K562 (cell line): ENCODE measurements at regions not wholly inside any gene's neighbourhood (a gene's known extent, or its start where the extent isn't known, plus 50 kb on each side); places are given as distances from the start of the nearest gene placed in this dataset.

Source experiments
- ATAC-seq: fragments of 200-7000 bp; cut with Tn5 transposase; 3 replicates; pipeline ENCODE4 v1.9.1; 2020; ENCODE audit warnings: moderate library complexity
- BruUV-seq: library from RNA; stranded (reverse); fragments of 400-500 nt; replicated peaks from 2 replicates; lab custom pipeline; 2021; lab: Mats Ljungman, UMichigan
- CTCF ChIA-PET: fragments of 300-600 bp; formaldehyde crosslinking; extraction: SDS; loops from one replicate; lab custom pipeline; 2021; ENCODE audit warnings: low intra/inter-chr PET ratio; lab: Yijun Ruan, JAX
- POLR2A ChIA-PET: fragments of 300-600, 350-650 bp; sonication (Branson Sonifier 250); formaldehyde crosslinking; extraction: SDS; loops from one replicate; lab custom pipeline; 2021; ENCODE audit warnings: antibody characterized with exemption, inconsistent platforms; lab: Yijun Ruan, JAX
- DNase-seq, 4 experiments: peaks; one replicate each; pipeline versions ENCODE4 v3.0.0 to v3.0.0-alpha.2; 2011 to 2018; ENCODE audit warnings: low spot score in 3 of 4, mixed read lengths in 3 of 4; ENCODE audit errors: extremely low read depth in 1 of 4
- FAIRE-seq: peaks from 2 replicates; lab custom pipeline; 2011; peaks lifted over from hg19 to GRCh38; lab: Jason Lieb, UNC
- H2AFZ ChIP-seq: 2 replicates; pipeline ENCODE4 v1.6.0; 2011; ENCODE audit warnings: low read depth, low read length, control low read depth, inconsistent platforms
- H3K27ac ChIP-seq: fragments of 200-600 bp; 3 replicates; pipeline ENCODE4 v1.8.0; 2011; ENCODE audit warnings: low read depth, mild to moderate bottlenecking, control low read depth, inconsistent platforms, low read length, moderate library complexity, mixed read lengths; ENCODE audit errors: extremely low read depth
- H3K27me3 ChIP-seq, 2 experiments: fragments of 300-600 bp in 1 of 2; 2 replicates in 1 of 2; 3 replicates in 1 of 2; pipeline versions ENCODE4 v1.6.0 to v1.8.0; 2011; ENCODE audit warnings: inconsistent platforms in 2 of 2, low read length in 2 of 2, mild to moderate bottlenecking in 1 of 2, mixed read lengths in 1 of 2, moderate library complexity in 1 of 2; ENCODE audit not compliant: control insufficient read depth in 2 of 2, insufficient read depth in 2 of 2
- H3K36me3 ChIP-seq: fragments of 300-600 bp; 3 replicates; pipeline ENCODE4 v1.8.0; 2011; ENCODE audit warnings: mild to moderate bottlenecking, low read length, inconsistent platforms; ENCODE audit not compliant: control insufficient read depth, insufficient read depth
- H3K4me1 ChIP-seq, 2 experiments: fragments of 200-600 bp in 1 of 2; replicated peaks in 1 of 2; 2 replicates in 1 of 2; 3 replicates in 1 of 2; pipeline versions ENCODE4 v1.5.1 to v1.8.0; 2011; ENCODE audit warnings: inconsistent platforms in 2 of 2, low read length in 2 of 2, mild to moderate bottlenecking in 1 of 2, mixed read lengths in 1 of 2, moderate library complexity in 1 of 2; ENCODE audit not compliant: control insufficient read depth in 2 of 2, insufficient read depth in 2 of 2
- H3K4me2 ChIP-seq: 2 replicates; pipeline ENCODE4 v1.6.1; 2011; ENCODE audit warnings: low read length, control low read depth, inconsistent platforms, mixed read lengths; ENCODE audit not compliant: insufficient read depth
- H3K4me3 ChIP-seq: fragments of 200-600 bp; sonication (generic), shearing (Covaris generic); 2 replicates; pipeline ENCODE4 v1.5.1; 2016; ENCODE audit warnings: control low read depth, inconsistent platforms
- H3K79me2 ChIP-seq: fragments of 200-600 bp; 3 replicates; pipeline ENCODE4 v1.8.0; 2011; ENCODE audit warnings: low read length, inconsistent platforms; ENCODE audit not compliant: control insufficient read depth, insufficient read depth
- H3K9ac ChIP-seq, 2 experiments: 2 replicates each; pipeline versions ENCODE4 v1.6.0 to v1.6.1; 2011; ENCODE audit warnings: low read depth in 2 of 2, low read length in 2 of 2, control low read depth in 1 of 2, inconsistent platforms in 1 of 2, mild to moderate bottlenecking in 1 of 2, mixed read lengths in 1 of 2; ENCODE audit not compliant: insufficient read depth in 1 of 2
- H3K9me1 ChIP-seq: one replicate; pipeline ENCODE4 v1.6.0; 2011; ENCODE audit warnings: inconsistent platforms, mild to moderate bottlenecking, low read length, moderate library complexity; ENCODE audit not compliant: control insufficient read depth, insufficient read depth
- H3K9me3 ChIP-seq: replicated peaks from 2 replicates; pipeline ENCODE4 v1.5.1; 2011; ENCODE audit warnings: low read depth, low read length, inconsistent platforms; ENCODE audit not compliant: control insufficient read depth, insufficient read depth
- H4K20me1 ChIP-seq: replicated peaks from 2 replicates; pipeline ENCODE4 v1.6.1; 2011; ENCODE audit warnings: low read length, inconsistent platforms, mixed read lengths; ENCODE audit not compliant: control insufficient read depth, insufficient read depth
- BACH1 ChIP-seq: fragments of 200-800 bp; sonication (Bioruptor generic); IDR thresholded peaks from 2 replicates; pipeline ENCODE4 v1.6.1; 2016; ENCODE audit warnings: missing genetic modification characterization, missing compliant biosample characterization
- E2F6 ChIP-seq, 2 experiments: IDR thresholded peaks; 2 replicates each; pipeline ENCODE4 v1.6.1; 2011; ENCODE audit warnings: borderline replicate concordance in 1 of 2, control low read depth in 1 of 2, low read depth in 1 of 2, low read length in 1 of 2, mild to moderate bottlenecking in 1 of 2, mixed read lengths in 1 of 2, moderate library complexity in 1 of 2; ENCODE audit not compliant: insufficient read depth in 1 of 2, insufficient read length in 1 of 2, poor library complexity in 1 of 2, severe bottlenecking in 1 of 2; ENCODE audit errors: extremely low read depth in 1 of 2
- RBBP5 ChIP-seq: fragments of 200-600 bp; sonication (generic); IDR thresholded peaks from 2 replicates; pipeline ENCODE4 v1.6.1; 2012; ENCODE audit warnings: borderline replicate concordance, mild to moderate bottlenecking, low read length, control low read depth, inconsistent platforms; ENCODE audit not compliant: insufficient read depth, poor library complexity, severe bottlenecking
- RCOR1 ChIP-seq, 2 experiments: IDR thresholded peaks; 2 replicates each; pipeline ENCODE4 v1.6.1; 2012; ENCODE audit warnings: low read depth in 2 of 2, low read length in 2 of 2, borderline replicate concordance in 1 of 2, improper control_type of control experiment in 1 of 2
- RFX1 ChIP-seq: fragments of 450-650 bp; IDR thresholded peaks from 2 replicates; pipeline ENCODE4 v1.6.1; 2016; ENCODE audit warnings: mild to moderate bottlenecking, moderate library complexity
- YY1 ChIP-seq, 3 experiments: IDR thresholded peaks; 2 replicates each; pipeline ENCODE4 v1.6.1; 2011; ENCODE audit warnings: low read length in 2 of 3, mild to moderate bottlenecking in 2 of 3, moderate library complexity in 2 of 3, borderline replicate concordance in 1 of 3, control low read depth in 1 of 3, low read depth in 1 of 3; ENCODE audit not compliant: insufficient read depth in 3 of 3, insufficient replicate concordance in 2 of 3, control insufficient read depth in 1 of 3, insufficient read length in 1 of 3; ENCODE audit errors: extremely low read depth in 1 of 3
- ZNF263 ChIP-seq: sonication (generic); formaldehyde crosslinking; IDR thresholded peaks from 2 replicates; pipeline ENCODE4 v1.8.0; 2022; ENCODE audit warnings: mild to moderate bottlenecking, missing genetic modification reagents, borderline replicate concordance
- ZNF354B ChIP-seq: fragments of 250-450 bp; sonication (Bioruptor Pico); IDR thresholded peaks from 2 replicates; pipeline ENCODE4 v1.4.0; 2020
- WGBS: fragments of 100-300 bp; shearing (Covaris generic); methylation state at CpG from one replicate; pipeline ENCODE4 v1.1.6; 2016; ENCODE audit warnings: low coverage, mixed read lengths; ENCODE audit not compliant: insufficient coverage; ENCODE audit errors: missing lambda C conversion rate; 5-methylcytosine and 5-hydroxymethylcytosine counted together
- in situ Hi-C: fragments of 300-500 bp; cut with MboI; formaldehyde crosslinking; loops from 4 replicates; pipeline ENCODE4 v1.15.0; 2018; ENCODE audit warnings: inconsistent platforms, mixed read lengths
- intact Hi-C: fragments of 100-400 bp; cut with micrococcal nuclease; formaldehyde crosslinking; loops from 2 replicates; pipeline ENCODE4 v1.14.2; 2022
- TF ChIP-seq, protein P1 (sequence below): fragments of 450-650 bp; IDR thresholded peaks from 2 replicates; pipeline ENCODE4 v1.6.1; 2017; ENCODE audit warnings: antibody characterized with exemption, mild to moderate bottlenecking

GRCh38 chr7:138355254-138355653, 104.8 kb upstream of the TRIM24 start (continued):
- TF ChIP-seq, protein P1, sequence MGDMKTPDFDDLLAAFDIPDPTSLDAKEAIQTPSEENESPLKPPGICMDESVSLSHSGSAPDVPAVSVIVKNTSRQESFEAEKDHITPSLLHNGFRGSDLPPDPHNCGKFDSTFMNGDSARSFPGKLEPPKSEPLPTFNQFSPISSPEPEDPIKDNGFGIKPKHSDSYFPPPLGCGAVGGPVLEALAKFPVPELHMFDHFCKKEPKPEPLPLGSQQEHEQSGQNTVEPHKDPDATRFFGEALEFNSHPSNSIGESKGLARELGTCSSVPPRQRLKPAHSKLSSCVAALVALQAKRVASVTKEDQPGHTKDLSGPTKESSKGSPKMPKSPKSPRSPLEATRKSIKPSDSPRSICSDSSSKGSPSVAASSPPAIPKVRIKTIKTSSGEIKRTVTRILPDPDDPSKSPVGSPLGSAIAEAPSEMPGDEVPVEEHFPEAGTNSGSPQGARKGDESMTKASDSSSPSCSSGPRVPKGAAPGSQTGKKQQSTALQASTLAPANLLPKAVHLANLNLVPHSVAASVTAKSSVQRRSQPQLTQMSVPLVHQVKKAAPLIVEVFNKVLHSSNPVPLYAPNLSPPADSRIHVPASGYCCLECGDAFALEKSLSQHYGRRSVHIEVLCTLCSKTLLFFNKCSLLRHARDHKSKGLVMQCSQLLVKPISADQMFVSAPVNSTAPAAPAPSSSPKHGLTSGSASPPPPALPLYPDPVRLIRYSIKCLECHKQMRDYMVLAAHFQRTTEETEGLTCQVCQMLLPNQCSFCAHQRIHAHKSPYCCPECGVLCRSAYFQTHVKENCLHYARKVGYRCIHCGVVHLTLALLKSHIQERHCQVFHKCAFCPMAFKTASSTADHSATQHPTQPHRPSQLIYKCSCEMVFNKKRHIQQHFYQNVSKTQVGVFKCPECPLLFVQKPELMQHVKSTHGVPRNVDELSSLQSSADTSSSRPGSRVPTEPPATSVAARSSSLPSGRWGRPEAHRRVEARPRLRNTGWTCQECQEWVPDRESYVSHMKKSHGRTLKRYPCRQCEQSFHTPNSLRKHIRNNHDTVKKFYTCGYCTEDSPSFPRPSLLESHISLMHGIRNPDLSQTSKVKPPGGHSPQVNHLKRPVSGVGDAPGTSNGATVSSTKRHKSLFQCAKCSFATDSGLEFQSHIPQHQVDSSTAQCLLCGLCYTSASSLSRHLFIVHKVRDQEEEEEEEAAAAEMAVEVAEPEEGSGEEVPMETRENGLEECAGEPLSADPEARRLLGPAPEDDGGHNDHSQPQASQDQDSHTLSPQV: peak; percentile 98
- TF ChIP-seq E2F6 (IDR thresholded peaks at IDR 0.05; ENCODE audit: borderline replicate concordance in 1 of 2, extremely low read depth in 1 of 2, insufficient read depth in 1 of 2, insufficient read length in 1 of 2, low read depth in 1 of 2, low read length in 1 of 2, poor library complexity in 1 of 2, severe bottlenecking in 1 of 2): no peak

- intact Hi-C loops: no loop called here
- Histone ChIP-seq H3K9me1 (no peaks in the 10 kb centered on the region), H3K36me3 (no peaks in the 10 kb centered on the region), H4K20me1 (no peaks in the 10 kb centered on the region), H3K27me3 (no peaks in the 10 kb centered on the region), H3K9ac (peak overlapping the region in 1 of 2 experiments; percentile 5; a peak in 1 of 4 replicates), H2AFZ (peak overlapping the region; percentile 66), H3K4me2 (no peak overlapping the region), H3K27ac (peak overlapping the region; percentile 41), H3K4me1 (peaks cover 7 to 15% of the 10 kb centered on the region in 2 experiments), H3K4me3 (no peak overlapping the region), H3K9me3 (peaks cover 27% of the 10 kb centered on the region), H3K79me2 (no peaks in the 10 kb centered on the region)
- ChIA-PET CTCF (no interaction called here), POLR2A (no interaction called here)
- DNase-seq (peak in 2 of 4 experiments; percentile 27 to 62), FAIRE-seq (no peak), ATAC-seq (peak; percentile 68)
- in situ Hi-C loops: no loop called here
- WGBS: 19% methylated on average over 7 of the region's 7 CpGs
- BruUV-seq: no TSS peak
- TF ChIP-seq RBBP5 (no peak), ZNF263 (CRISPR knock-in tag) (no peak), ZNF354B (CRISPR knock-in tag) (no peak), BACH1 (tag) (peak; percentile 54; the same call in 1 of the 2 replicates), RFX1 (peak; percentile 53), RCOR1 (IDR thresholded peaks at IDR 0.05; ENCODE audit: borderline replicate concordance in 1 of 2, low read depth in 2 of 2, low read length in 2 of 2) (no peak), YY1 (IDR thresholded peaks at IDR 0.05; ENCODE audit: borderline replicate concordance in 1 of 3, control insufficient read depth in 1 of 3, extremely low read depth in 1 of 3, insufficient read depth in 3 of 3, insufficient read length in 1 of 3, insufficient replicate concordance in 2 of 3, low read depth in 1 of 3, low read length in 2 of 3) (peak in 1 of 3 experiments; percentile 80)
These were observed 101.2 kb upstream of the TRIM24 start for GRCh38 chr7:138358850-138359341.
